ENCODE measurements at regions not wholly inside any gene's neighbourhood (a gene's known extent, or its start where the extent isn't known, plus 50 kb on each side); places are given as distances from the start of the nearest gene placed in this dataset.

- no peak for DNase-seq
- Histone ChIP-seq H3K36me3 (no peaks in the 10 kb centered on the region), H3K9me3 (no peaks in the 10 kb centered on the region), H3K27me3 (no peaks in the 10 kb centered on the region), H3K4me3 (ENCODE audit: low read depth, low read length) (no peak overlapping the region), H3K4me1 (peaks cover 17% of the 10 kb centered on the region)
- TF ChIP-seq CTCF (IDR thresholded peaks at IDR 0.05; ENCODE audit: low read depth, low read length) = no peak
Observed at GRCh38 chr2:176453784-176454183, 184.5 kb downstream of the MTX2 start.

- H3K4me1 ChIP-seq = peaks cover 17% of the 10 kb centered on the region
- H3K4me3 ChIP-seq (ENCODE audit: low read depth, low read length) = no peak overlapping the region
- TF ChIP-seq CTCF (IDR thresholded peaks at IDR 0.05; ENCODE audit: low read depth, low read length) = peak; percentile 70
- H3K36me3 ChIP-seq = no peaks in the 10 kb centered on the region
- DNase-seq = peak; percentile 76
- no peaks in the 10 kb centered on the region for H3K27me3 ChIP-seq
- H3K9me3 ChIP-seq = no peaks in the 10 kb centered on the region
Observed at GRCh38 chr2:176454893-176455815, 185.9 kb downstream of the MTX2 start.

- peak; percentile 59 for DNase-seq
- Histone ChIP-seq H3K4me3 (ENCODE audit: low read depth, low read length) (no peak overlapping the region), H3K27me3 (no peaks in the 10 kb centered on the region), H3K9me3 (no peaks in the 10 kb centered on the region), H3K4me1 (peaks cover 17% of the 10 kb centered on the region), H3K36me3 (no peaks in the 10 kb centered on the region)
- no peak for TF ChIP-seq CTCF (IDR thresholded peaks at IDR 0.05; ENCODE audit: low read depth, low read length)
Observed at GRCh38 chr2:176455816-176456291, 186.6 kb downstream of the MTX2 start.

- no peaks in the 10 kb centered on the region for H3K27me3 ChIP-seq
- no peaks in the 10 kb centered on the region for H3K36me3 ChIP-seq
- no peak overlapping the region for H3K4me3 ChIP-seq (ENCODE audit: low read depth, low read length)
- peaks cover 17% of the 10 kb centered on the region for H3K4me1 ChIP-seq
- no peaks in the 10 kb centered on the region for H3K9me3 ChIP-seq
- no peak for DNase-seq
- TF ChIP-seq CTCF (IDR thresholded peaks at IDR 0.05; ENCODE audit: low read depth, low read length) = no peak
Observed at GRCh38 chr2:176457481-176457880, 188.2 kb downstream of the MTX2 start.

- H3K4me1 ChIP-seq = peaks cover under 1% of the 10 kb centered on the region; the same call in 1 of the 2 replicates
- no peak for DNase-seq
- H3K36me3 ChIP-seq = no peaks in the 10 kb centered on the region
- no peak for TF ChIP-seq CTCF (IDR thresholded peaks at IDR 0.05; ENCODE audit: low read depth, low read length)
- H3K9me3 ChIP-seq = no peaks in the 10 kb centered on the region
- no peak overlapping the region for H3K4me3 ChIP-seq (ENCODE audit: low read depth, low read length)
- H3K27me3 ChIP-seq = no peaks in the 10 kb centered on the region
Observed at GRCh38 chr2:176461098-176461808, 192.0 kb downstream of the MTX2 start.
